Activated CD8-positive, alpha-beta T cell treated with anti-CD3 and anti-CD28 coated beads for 36 hours (primary cell): ENCODE measurements at regions not wholly inside any gene's neighbourhood (a gene's known extent, or its start where the extent isn't known, plus 50 kb on each side); places are given as distances from the start of the nearest gene placed in this dataset.

Experiments
- ATAC-seq: fragments of 200-7000 bp; cut with Tn5 transposase; one replicate; pipeline ENCODE4 v1.10.0; 2021; ENCODE audit warnings: mild to moderate bottlenecking, moderate library complexity
- CTCF ChIA-PET: fragments of 350-600 bp; sonication (Branson Sonifier 250); formaldehyde crosslinking; loops from one replicate; lab custom pipeline; 2021; ENCODE audit warnings: antibody characterized with exemption; lab: Charles Lee
- POLR2A ChIA-PET: fragments of 350-600 bp; sonication (Branson Sonifier 250); formaldehyde crosslinking; loops from one replicate; lab custom pipeline; 2021; ENCODE audit warnings: antibody characterized with exemption; lab: Charles Lee
- DNase-seq: peaks from one replicate; pipeline ENCODE4 v3.0.0-alpha.2; 2020
- H3K27ac Mint-ChIP-seq: one replicate; pipeline ENCODE4 v1.8.0; 2021; ENCODE audit warnings: mild to moderate bottlenecking, mixed read lengths
- H3K27me3 Mint-ChIP-seq: one replicate; pipeline ENCODE4 v1.8.0; 2021; ENCODE audit warnings: mixed read lengths
- H3K36me3 Mint-ChIP-seq: one replicate; pipeline ENCODE4 v1.8.0; 2021; ENCODE audit warnings: low read depth, mixed read lengths
- H3K4me1 Mint-ChIP-seq: one replicate; pipeline ENCODE4 v1.8.0; 2021; ENCODE audit warnings: low read depth, mixed read lengths
- H3K4me3 Mint-ChIP-seq: one replicate; pipeline ENCODE4 v1.8.0; 2021; ENCODE audit warnings: mild to moderate bottlenecking, moderate library complexity, mixed read lengths
- H3K9me3 Mint-ChIP-seq: one replicate; pipeline ENCODE4 v1.8.0; 2021; ENCODE audit warnings: mixed read lengths
- CTCF ChIP-seq: fragments of 200-600 bp; IDR thresholded peaks from one replicate; pipeline ENCODE4 v1.8.0; 2022; ENCODE audit warnings: antibody characterized with exemption, mild to moderate bottlenecking
- intact Hi-C: fragments of 100-400 bp; cut with micrococcal nuclease; formaldehyde crosslinking; loops from one replicate; pipeline ENCODE4 v1.10.0; 2022

- Mint-ChIP-seq H3K27me3 (no peaks in the 10 kb centered on the region), H3K36me3 (no peaks in the 10 kb centered on the region), H3K4me3 (no peak overlapping the region), H3K9me3 (peaks cover 4% of the 10 kb centered on the region), H3K4me1 (no peaks in the 10 kb centered on the region), H3K27ac (no peak overlapping the region)
- intact Hi-C loops, result no loop called here
- DNase-seq (no peak), ATAC-seq (no peak)
- ChIA-PET CTCF (no interaction called here), POLR2A (no interaction called here)
- TF ChIP-seq CTCF, result no peak
These were observed 524.9 kb upstream of the TMEFF2 start for GRCh38 chr2:192719629-192720028.

DNA sequence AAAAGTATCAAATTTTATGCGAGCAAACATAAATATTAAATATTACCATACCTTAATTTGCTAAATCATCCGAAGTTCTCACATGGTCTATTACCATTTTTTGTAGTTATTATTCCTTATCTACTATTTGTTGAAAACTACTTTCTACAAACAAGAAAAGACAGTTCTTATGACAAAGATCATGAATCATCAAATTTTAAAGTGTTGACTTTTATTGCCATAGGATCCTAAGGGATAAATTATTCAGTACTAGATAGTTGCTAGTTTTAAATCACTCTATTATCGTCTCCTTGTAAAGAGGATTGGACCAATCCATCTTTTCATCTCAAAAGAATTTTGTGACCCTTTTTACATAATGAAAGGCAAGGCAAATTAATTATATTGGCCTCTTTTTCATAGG, 523.6 kb upstream of the TMEFF2 start:
- no peak overlapping the region for H3K4me3 Mint-ChIP-seq
- H3K9me3 Mint-ChIP-seq, result peaks cover 4% of the 10 kb centered on the region
- no peak overlapping the region for H3K27ac Mint-ChIP-seq
- POLR2A ChIA-PET, result no interaction called here
- ATAC-seq (no peak), DNase-seq (no peak)
- CTCF ChIA-PET, result no interaction called here
- no peak for TF ChIP-seq CTCF
- no peaks in the 10 kb centered on the region for H3K4me1 Mint-ChIP-seq
- intact Hi-C loops, result no loop called here
- no peaks in the 10 kb centered on the region for H3K36me3 Mint-ChIP-seq
- H3K27me3 Mint-ChIP-seq, result no peaks in the 10 kb centered on the region

GRCh38 chr2:192700934-192701333, 506.2 kb upstream of the TMEFF2 start:
- no peak for ATAC-seq
- ChIA-PET POLR2A (no interaction called here), CTCF (no interaction called here)
- H3K36me3 Mint-ChIP-seq, result no peaks in the 10 kb centered on the region
- H3K4me1 Mint-ChIP-seq, result no peaks in the 10 kb centered on the region
- H3K4me3 Mint-ChIP-seq, result no peak overlapping the region
- H3K27ac Mint-ChIP-seq, result no peak overlapping the region
- H3K9me3 Mint-ChIP-seq, result no peaks in the 10 kb centered on the region
- no peaks in the 10 kb centered on the region for H3K27me3 Mint-ChIP-seq
- DNase-seq, result no peak
- no peak for TF ChIP-seq CTCF
- intact Hi-C loops, result no loop called here

GRCh38 chr2:192697880-192698279, 503.1 kb upstream of the TMEFF2 start:
- ChIA-PET CTCF (no interaction called here), POLR2A (no interaction called here)
- H3K4me1 Mint-ChIP-seq, result no peaks in the 10 kb centered on the region
- H3K27me3 Mint-ChIP-seq, result no peaks in the 10 kb centered on the region
- no peaks in the 10 kb centered on the region for H3K9me3 Mint-ChIP-seq
- H3K4me3 Mint-ChIP-seq, result no peak overlapping the region
- no peaks in the 10 kb centered on the region for H3K36me3 Mint-ChIP-seq
- intact Hi-C loops, result no loop called here
- ATAC-seq (no peak), DNase-seq (no peak)
- TF ChIP-seq CTCF, result no peak
- no peak overlapping the region for H3K27ac Mint-ChIP-seq

DNA sequence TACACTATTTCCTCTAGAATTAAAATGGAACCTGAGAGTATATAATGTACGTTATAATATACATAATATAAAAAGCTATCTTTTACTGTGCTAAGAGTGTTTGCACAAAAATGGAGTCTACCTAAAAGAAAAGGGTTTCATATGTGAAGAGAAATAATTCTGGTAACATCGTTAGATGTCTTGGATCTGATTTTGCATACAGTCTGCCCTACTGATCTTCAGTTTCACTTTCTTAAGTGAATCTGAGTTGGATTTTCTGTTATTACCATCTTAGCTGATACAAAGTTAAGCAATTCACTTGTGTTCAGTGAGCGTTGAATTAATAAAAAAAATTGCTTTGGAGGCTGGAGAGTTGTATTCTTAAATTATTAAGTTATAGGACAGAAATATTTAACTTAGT, 502.1 kb upstream of the TMEFF2 start:
- H3K36me3 Mint-ChIP-seq, result no peaks in the 10 kb centered on the region
- intact Hi-C loops, result no loop called here
- no peak overlapping the region for H3K4me3 Mint-ChIP-seq
- no peaks in the 10 kb centered on the region for H3K4me1 Mint-ChIP-seq
- CTCF ChIA-PET, result no interaction called here
- POLR2A ChIA-PET, result no interaction called here
- ATAC-seq (no peak), DNase-seq (no peak)
- no peak overlapping the region for H3K27ac Mint-ChIP-seq
- no peaks in the 10 kb centered on the region for H3K9me3 Mint-ChIP-seq
- TF ChIP-seq CTCF, result no peak
- H3K27me3 Mint-ChIP-seq, result no peaks in the 10 kb centered on the region
